ENCODE measurements at regions not wholly inside any gene's neighbourhood (a gene's known extent, or its start where the extent isn't known, plus 50 kb on each side); places are given as distances from the start of the nearest gene placed in this dataset.
A peak's percentile ranks its signal among the peaks of the same experiment; 100 is the strongest.

DNA sequence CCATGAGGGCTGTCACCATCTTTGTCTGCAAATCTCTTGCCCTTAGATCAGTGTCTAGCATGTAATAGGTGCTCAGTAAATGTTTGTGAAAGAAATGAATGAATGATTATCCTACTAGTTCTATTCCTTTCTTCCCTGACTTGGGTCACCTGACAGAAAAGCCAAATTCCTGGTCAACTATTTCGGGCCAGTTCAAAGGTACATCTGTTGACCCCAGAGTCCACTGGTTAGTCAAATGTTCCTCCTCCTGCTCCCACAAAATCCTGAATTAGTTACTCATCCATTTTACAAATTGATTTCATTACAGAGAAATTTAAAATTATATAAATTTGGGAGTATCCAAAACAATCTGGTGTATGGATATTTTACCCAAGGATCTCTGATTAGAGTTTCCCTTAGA, 124.7 kb upstream of the NAV2 start:
- Histone ChIP-seq H3K4me3 (no peak overlapping the region), H3K36me3 (no peaks in the 10 kb centered on the region), H3K9me3 (no peaks in the 10 kb centered on the region), H3K4me1 (no peaks in the 10 kb centered on the region), H3K27ac (no peak overlapping the region), H3K27me3 (no peaks in the 10 kb centered on the region)
- no peak for TF ChIP-seq POLR2A (IDR thresholded peaks at IDR 0.05)
- TF ChIP-seq, protein P1, sequence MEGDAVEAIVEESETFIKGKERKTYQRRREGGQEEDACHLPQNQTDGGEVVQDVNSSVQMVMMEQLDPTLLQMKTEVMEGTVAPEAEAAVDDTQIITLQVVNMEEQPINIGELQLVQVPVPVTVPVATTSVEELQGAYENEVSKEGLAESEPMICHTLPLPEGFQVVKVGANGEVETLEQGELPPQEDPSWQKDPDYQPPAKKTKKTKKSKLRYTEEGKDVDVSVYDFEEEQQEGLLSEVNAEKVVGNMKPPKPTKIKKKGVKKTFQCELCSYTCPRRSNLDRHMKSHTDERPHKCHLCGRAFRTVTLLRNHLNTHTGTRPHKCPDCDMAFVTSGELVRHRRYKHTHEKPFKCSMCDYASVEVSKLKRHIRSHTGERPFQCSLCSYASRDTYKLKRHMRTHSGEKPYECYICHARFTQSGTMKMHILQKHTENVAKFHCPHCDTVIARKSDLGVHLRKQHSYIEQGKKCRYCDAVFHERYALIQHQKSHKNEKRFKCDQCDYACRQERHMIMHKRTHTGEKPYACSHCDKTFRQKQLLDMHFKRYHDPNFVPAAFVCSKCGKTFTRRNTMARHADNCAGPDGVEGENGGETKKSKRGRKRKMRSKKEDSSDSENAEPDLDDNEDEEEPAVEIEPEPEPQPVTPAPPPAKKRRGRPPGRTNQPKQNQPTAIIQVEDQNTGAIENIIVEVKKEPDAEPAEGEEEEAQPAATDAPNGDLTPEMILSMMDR (IDR thresholded peaks at IDR 0.05): no peak
- no peak for TF ChIP-seq EP300 (IDR thresholded peaks at IDR 0.05)
- DNase-seq (ENCODE audit: low spot score in 2 of 2): no peak
- WGBS, 2 donors: 96 to 100% methylated on average over 1 of the region's 1 CpG

DNA sequence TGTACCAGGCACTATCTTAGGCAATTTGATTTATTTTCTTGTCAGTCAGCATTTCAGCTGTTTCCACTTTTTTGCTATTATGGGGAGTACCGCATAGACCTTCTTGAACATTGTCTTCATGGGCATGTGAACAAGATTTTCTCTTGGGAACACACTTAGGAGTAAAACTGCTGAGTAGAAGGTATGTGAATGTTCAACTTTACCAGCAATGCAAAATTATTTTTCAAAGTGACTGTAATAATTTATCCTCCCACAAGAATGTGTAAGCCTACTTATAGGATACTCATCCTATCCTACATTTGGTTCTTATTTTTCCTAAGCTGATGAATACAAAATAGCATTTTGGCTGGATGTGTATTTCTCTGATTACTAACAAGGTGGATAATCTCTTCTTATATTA, 132.0 kb upstream of the NAV2 start:
- no peak overlapping the region for H3K27ac ChIP-seq
- H3K4me3 ChIP-seq: no peak overlapping the region
- no peak for TF ChIP-seq POLR2A (IDR thresholded peaks at IDR 0.05)
- no peak for TF ChIP-seq EP300 (IDR thresholded peaks at IDR 0.05)
- H3K4me1 ChIP-seq: peaks cover 0 to 30% (median 23%) of the 10 kb centered on the region in 4 donors
- no peak for DNase-seq (ENCODE audit: low spot score in 2 of 2)
- no peaks in the 10 kb centered on the region for H3K36me3 ChIP-seq
- WGBS, 2 donors: 91 to 100% methylated on average over 1 of the region's 1 CpG
- no peaks in the 10 kb centered on the region for H3K9me3 ChIP-seq
- no peaks in the 10 kb centered on the region for H3K27me3 ChIP-seq

DNA sequence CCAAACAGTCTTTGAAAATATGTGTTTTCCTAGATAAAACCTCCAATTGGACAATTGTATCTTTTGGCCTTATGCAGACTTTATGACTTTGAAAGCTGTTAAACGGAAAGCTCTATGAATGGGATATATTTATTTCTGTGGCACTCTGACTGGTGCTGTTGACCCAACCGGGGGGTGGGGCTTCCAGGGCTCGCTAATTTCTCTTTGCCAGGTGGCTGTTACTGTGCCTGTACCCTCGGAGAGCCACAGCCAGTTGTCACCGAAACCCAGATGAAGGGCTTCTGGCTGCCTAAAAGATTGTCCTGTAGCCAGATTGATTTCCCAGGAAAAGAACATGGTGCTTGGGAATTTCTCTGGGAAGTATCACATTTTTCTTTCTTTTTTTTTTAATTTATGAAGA, 132.7 kb upstream of the NAV2 start:
- peak overlapping the region in 1 of 4 donors; percentile 88 for H3K27ac ChIP-seq
- no peak for DNase-seq (ENCODE audit: low spot score in 2 of 2)
- no peaks in the 10 kb centered on the region for H3K9me3 ChIP-seq
- 77 to 80% methylated on average over 5 of the region's 5 CpGs for WGBS, 2 donors
- TF ChIP-seq POLR2A (IDR thresholded peaks at IDR 0.05) (no peak), EP300 (IDR thresholded peaks at IDR 0.05) (no peak)
- TF ChIP-seq, protein P1 (IDR thresholded peaks at IDR 0.05): no peak
- H3K4me3 ChIP-seq: no peak overlapping the region
- H3K27me3 ChIP-seq: no peaks in the 10 kb centered on the region
- no peaks in the 10 kb centered on the region for H3K36me3 ChIP-seq
- H3K4me1 ChIP-seq: peaks cover 0 to 30% (median 23%) of the 10 kb centered on the region in 4 donors

DNA sequence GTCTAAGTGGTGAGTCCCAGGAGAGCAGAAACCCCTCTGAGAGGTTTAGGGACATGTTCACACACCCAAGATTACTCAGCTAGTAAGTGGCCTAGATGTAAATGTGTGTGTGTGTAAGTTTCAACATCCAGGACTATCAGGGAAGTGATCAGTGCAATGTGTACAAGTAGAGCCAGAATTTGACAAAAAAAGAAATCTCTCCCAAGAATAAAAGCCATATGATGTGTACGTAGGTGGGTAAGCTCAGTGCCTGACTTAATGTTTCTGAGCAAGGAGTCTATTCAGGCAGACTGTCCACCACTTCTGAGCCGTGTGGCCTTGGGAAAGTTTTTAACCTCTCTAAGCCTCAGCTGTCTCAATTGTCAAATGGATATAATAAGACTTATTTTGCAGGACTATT, 133.8 kb upstream of the NAV2 start:
- TF ChIP-seq EP300 (IDR thresholded peaks at IDR 0.05) (no peak), POLR2A (IDR thresholded peaks at IDR 0.05) (no peak)
- TF ChIP-seq, protein P1 (IDR thresholded peaks at IDR 0.05): no peak
- WGBS, 2 donors: 86 to 87% methylated on average over 2 of the region's 2 CpGs
- peak overlapping the region in 2 of 4 donors; percentile 81 to 88 for H3K27ac ChIP-seq
- no peak overlapping the region for H3K4me3 ChIP-seq
- H3K36me3 ChIP-seq: no peaks in the 10 kb centered on the region
- H3K27me3 ChIP-seq: no peaks in the 10 kb centered on the region
- no peak for DNase-seq (ENCODE audit: low spot score in 2 of 2)
- peaks cover 0 to 30% (median 23%) of the 10 kb centered on the region in 4 donors for H3K4me1 ChIP-seq
- H3K9me3 ChIP-seq: no peaks in the 10 kb centered on the region

DNA sequence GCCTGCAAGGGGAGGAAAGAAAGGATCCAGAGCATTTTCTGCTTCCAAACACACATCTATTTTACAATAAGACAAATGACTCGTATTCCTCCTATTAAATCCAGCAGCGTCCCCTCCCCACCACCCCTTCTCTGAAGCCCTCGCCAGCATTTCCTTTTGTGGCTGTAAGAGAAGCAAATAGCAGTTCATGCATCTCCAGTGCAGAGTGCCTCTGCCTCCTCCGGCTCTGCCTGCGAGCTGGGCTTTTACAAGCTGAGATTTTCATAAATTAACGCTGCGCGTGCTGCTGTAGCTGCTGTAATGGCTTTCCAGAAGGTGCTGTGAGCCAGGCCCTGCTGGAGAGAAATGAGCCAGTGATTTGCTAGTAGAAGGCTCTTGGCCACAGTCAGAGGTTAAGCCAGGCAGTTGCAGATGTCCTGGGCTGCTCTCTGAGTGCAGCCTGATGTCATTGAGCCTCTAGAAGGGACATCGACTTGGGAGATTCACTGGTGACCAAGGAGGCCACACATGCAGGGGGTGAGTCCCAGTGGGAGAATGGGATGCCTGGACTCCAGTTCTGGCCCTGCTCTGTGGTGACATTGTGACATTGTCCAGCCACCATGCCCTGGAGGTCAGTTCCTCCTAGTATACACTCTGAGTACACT, 134.5 kb upstream of the NAV2 start:
- peaks cover 0 to 30% (median 23%) of the 10 kb centered on the region in 4 donors for H3K4me1 ChIP-seq

More for the DNA sequence above, 134.5 kb upstream of the NAV2 start:
- H3K9me3 ChIP-seq: no peaks in the 10 kb centered on the region
- no peak overlapping the region for H3K4me3 ChIP-seq
- no peaks in the 10 kb centered on the region for H3K27me3 ChIP-seq
- WGBS, 2 donors: 6 to 24% methylated on average over 9 of the region's 9 CpGs
- peak overlapping the region in 3 of 4 donors; percentile 69 to 88 (median 81) for H3K27ac ChIP-seq
- no peaks in the 10 kb centered on the region for H3K36me3 ChIP-seq
- no peak for DNase-seq (ENCODE audit: low spot score in 2 of 2)
- no peak for TF ChIP-seq EP300 (IDR thresholded peaks at IDR 0.05)
- TF ChIP-seq, protein P1 (IDR thresholded peaks at IDR 0.05): no peak
- TF ChIP-seq POLR2A (IDR thresholded peaks at IDR 0.05): no peak
